Muscle of leg (tissue), 3 donors: ENCODE measurements at regions not wholly inside any gene's neighbourhood (a gene's known extent, or its start where the extent isn't known, plus 50 kb on each side); places are given as distances from the start of the nearest gene placed in this dataset.

Experiments
- DNase-seq: peaks from one replicate; pipeline ENCODE4 v3.0.0; 2013
- H3K27ac ChIP-seq: one replicate; pipeline ENCODE4 v1.5.1; 2013; ENCODE audit warnings: mild to moderate bottlenecking, low read length, control low read depth
- H3K27me3 ChIP-seq: one replicate; pipeline ENCODE4 v1.6.1; 2013; ENCODE audit warnings: low read length; ENCODE audit not compliant: control insufficient read depth, insufficient read depth
- H3K36me3 ChIP-seq: one replicate; pipeline ENCODE4 v1.6.1; 2013; ENCODE audit warnings: low read length; ENCODE audit not compliant: control insufficient read depth, insufficient read depth
- H3K4me1 ChIP-seq: one replicate; pipeline ENCODE4 v1.6.1; 2013; ENCODE audit warnings: low read length; ENCODE audit not compliant: control insufficient read depth, insufficient read depth
- H3K4me3 ChIP-seq: one replicate; pipeline ENCODE4 v1.5.1; 2013; ENCODE audit warnings: low read length, control low read depth
- H3K9me3 ChIP-seq: replicated peaks from 2 replicates; pipeline ENCODE4 v1.6.1; 2013; ENCODE audit warnings: low read depth, low read length; ENCODE audit not compliant: control insufficient read depth
- WGBS: methylation state at CpG from one replicate; pipeline ENCODE4 v1.1.5; 2013; ENCODE audit warnings: missing lambda C conversion rate; ENCODE audit not compliant: insufficient coverage; 5-methylcytosine and 5-hydroxymethylcytosine counted together

GRCh38 chr3:157816296-157816695, 289.9 kb downstream of the SHOX2 start:
- Histone ChIP-seq H3K36me3 (no peaks in the 10 kb centered on the region), H3K4me3 (no peak overlapping the region), H3K27me3 (no peaks in the 10 kb centered on the region), H3K9me3 (no peaks in the 10 kb centered on the region), H3K27ac (peak overlapping the region; percentile 69), H3K4me1 (peaks cover 4% of the 10 kb centered on the region)
- peak; percentile 29 for DNase-seq

GRCh38 chr3:157815739-157816138, 290.5 kb downstream of the SHOX2 start:
- DNase-seq: peak; percentile 70
- Histone ChIP-seq H3K27me3 (no peaks in the 10 kb centered on the region), H3K4me3 (no peak overlapping the region), H3K9me3 (no peaks in the 10 kb centered on the region), H3K36me3 (no peaks in the 10 kb centered on the region), H3K27ac (peak overlapping the region; percentile 69), H3K4me1 (peaks cover 4% of the 10 kb centered on the region)
- 25% methylated on average over 2 of the region's 3 CpGs for WGBS

GRCh38 chr3:157810924-157811718, 295.1 kb downstream of the SHOX2 start:
- no peaks in the 10 kb centered on the region for H3K36me3 ChIP-seq
- no CpG with 5 or more reads among the region's 3 CpGs for WGBS
- H3K9me3 ChIP-seq: no peaks in the 10 kb centered on the region
- peaks cover 4% of the 10 kb centered on the region for H3K4me1 ChIP-seq
- no peak overlapping the region for H3K27ac ChIP-seq
- no peaks in the 10 kb centered on the region for H3K27me3 ChIP-seq
- H3K4me3 ChIP-seq: no peak overlapping the region
- DNase-seq: no peak

GRCh38 chr3:157807280-157807679, 298.9 kb downstream of the SHOX2 start:
- no CpG with 5 or more reads among the region's 3 CpGs for WGBS
- H3K27ac ChIP-seq: no peak overlapping the region
- no peak overlapping the region for H3K4me3 ChIP-seq
- no peaks in the 10 kb centered on the region for H3K27me3 ChIP-seq
- H3K9me3 ChIP-seq: no peaks in the 10 kb centered on the region
- no peak for DNase-seq
- no peaks in the 10 kb centered on the region for H3K36me3 ChIP-seq
- no peaks in the 10 kb centered on the region for H3K4me1 ChIP-seq

- no peaks in the 10 kb centered on the region for H3K9me3 ChIP-seq
- DNase-seq: no peak
- H3K27ac ChIP-seq: no peak overlapping the region
- no peak overlapping the region for H3K4me3 ChIP-seq
- H3K27me3 ChIP-seq: no peaks in the 10 kb centered on the region
- H3K36me3 ChIP-seq: no peaks in the 10 kb centered on the region
- H3K4me1 ChIP-seq: no peaks in the 10 kb centered on the region
- WGBS: no CpG with 5 or more reads among the region's 2 CpGs
Measured at GRCh38 chr3:157805538-157805937, 300.7 kb downstream of the SHOX2 start.

GRCh38 chr3:157794771-157795170, 291.6 kb upstream of the VEPH1 start:
- Histone ChIP-seq H3K4me3 (no peak overlapping the region), H3K36me3 (no peaks in the 10 kb centered on the region), H3K9me3 (peaks cover 2% of the 10 kb centered on the region), H3K4me1 (peaks cover 3% of the 10 kb centered on the region), H3K27ac (peak overlapping the region; percentile 60), H3K27me3 (no peaks in the 10 kb centered on the region)
- WGBS: no CpG with 5 or more reads among the region's 1 CpG
- DNase-seq: peak; percentile 72

- peak; percentile 96 for DNase-seq
- peaks cover 2% of the 10 kb centered on the region for H3K9me3 ChIP-seq
- no peak overlapping the region for H3K4me3 ChIP-seq
- peaks cover 3% of the 10 kb centered on the region for H3K4me1 ChIP-seq
- H3K36me3 ChIP-seq: no peaks in the 10 kb centered on the region
- WGBS: 16% methylated on average over 2 of the region's 9 CpGs
- peak overlapping the region; percentile 60 for H3K27ac ChIP-seq
- no peaks in the 10 kb centered on the region for H3K27me3 ChIP-seq
Measured at GRCh38 chr3:157793745-157794144, 290.5 kb upstream of the VEPH1 start.

- Histone ChIP-seq H3K4me1 (peaks cover 5% of the 10 kb centered on the region), H3K4me3 (no peak overlapping the region), H3K27ac (no peak overlapping the region), H3K36me3 (no peaks in the 10 kb centered on the region), H3K9me3 (no peaks in the 10 kb centered on the region), H3K27me3 (no peaks in the 10 kb centered on the region)
- 100% methylated on average over 1 of the region's 1 CpG for WGBS
- no peak for DNase-seq
Measured at GRCh38 chr3:157789162-157789561, 285.9 kb upstream of the VEPH1 start.

GRCh38 chr3:157786618-157787017, 283.4 kb upstream of the VEPH1 start:
- H3K36me3 ChIP-seq: no peaks in the 10 kb centered on the region
- no peaks in the 10 kb centered on the region for H3K9me3 ChIP-seq
- H3K4me1 ChIP-seq: peaks cover 2% of the 10 kb centered on the region
- no peak overlapping the region for H3K4me3 ChIP-seq
- WGBS: 33% methylated on average over 1 of the region's 4 CpGs
- DNase-seq: peak; percentile 79
- peak overlapping the region; percentile 73 for H3K27ac ChIP-seq
- H3K27me3 ChIP-seq: no peaks in the 10 kb centered on the region

GRCh38 chr3:157786211-157786610, 283.0 kb upstream of the VEPH1 start:
- no peaks in the 10 kb centered on the region for H3K9me3 ChIP-seq
- peak overlapping the region; percentile 73 for H3K27ac ChIP-seq
- peak; percentile 97 for DNase-seq
- peaks cover 2% of the 10 kb centered on the region for H3K4me1 ChIP-seq
- H3K4me3 ChIP-seq: no peak overlapping the region
- H3K27me3 ChIP-seq: no peaks in the 10 kb centered on the region
- no peaks in the 10 kb centered on the region for H3K36me3 ChIP-seq
- WGBS: no CpG with 5 or more reads among the region's 2 CpGs
